Activated T-cell treated with anti-CD3 and anti-CD28 coated beads, Interleukin-2, amount 50 U/mL, for 1 hour (primary cell): ENCODE measurements at regions not wholly inside any gene's neighbourhood (a gene's known extent, or its start where the extent isn't known, plus 50 kb on each side); places are given as distances from the start of the nearest gene placed in this dataset.
"Not testable (repeated sequence)": the region's sequence is repeated elsewhere in the genome, so short reads cannot be mapped to it uniquely, and the experiment has no call there.

Experiments
- DNase-seq: peaks from one replicate; pipeline ENCODE4 v3.0.0-alpha.2; 2020

- no peak for DNase-seq
Measured at GRCh38 chr5:158601118-158601517, 498.6 kb downstream of the EBF1 start.

- no peak for DNase-seq
Measured at GRCh38 chr5:158600679-158601078, 499.0 kb downstream of the EBF1 start.

GRCh38 chr5:158599157-158599556 lies 500.6 kb downstream of the EBF1 start:
- DNase-seq, result no peak

GRCh38 chr5:158594595-158595242 lies 505.0 kb downstream of the EBF1 start:
- no peak for DNase-seq

- DNase-seq, result no peak
Measured at GRCh38 chr5:158593925-158594324, 505.8 kb downstream of the EBF1 start.

- no peak for DNase-seq
Measured at GRCh38 chr5:158591301-158591863, 508.3 kb downstream of the EBF1 start.

- DNase-seq, result no peak
Measured at GRCh38 chr5:158590746-158591300, 508.9 kb downstream of the EBF1 start.

GRCh38 chr5:158589939-158590338 lies 509.8 kb downstream of the EBF1 start:
- DNase-seq, result no peak

GRCh38 chr5:158588617-158589016 lies 511.1 kb downstream of the EBF1 start:
- no peak for DNase-seq

- no peak for DNase-seq
Measured at GRCh38 chr5:158586054-158586453, 513.7 kb downstream of the EBF1 start.

- DNase-seq, result not testable (repeated sequence)
Measured at GRCh38 chr5:158582669-158583068, 517.0 kb downstream of the EBF1 start.

GRCh38 chr5:158573829-158574228 lies 525.9 kb downstream of the EBF1 start:
- no peak for DNase-seq

GRCh38 chr5:158570502-158570901 lies 529.2 kb downstream of the EBF1 start:
- no peak for DNase-seq

- DNase-seq, result no peak
Measured at GRCh38 chr5:158569534-158569933, 530.2 kb downstream of the EBF1 start.

- DNase-seq, result no peak
Measured at GRCh38 chr5:158565017-158565789, 534.5 kb downstream of the EBF1 start.

GRCh38 chr5:158563760-158564390 lies 535.8 kb downstream of the EBF1 start:
- no peak for DNase-seq

GRCh38 chr5:158561562-158562190 lies 538.0 kb downstream of the EBF1 start:
- DNase-seq, result no peak

GRCh38 chr5:158560170-158560569 lies 539.5 kb downstream of the EBF1 start:
- no peak for DNase-seq

GRCh38 chr5:158559643-158560042 lies 540.1 kb downstream of the EBF1 start:
- no peak for DNase-seq

- no peak for DNase-seq
Measured at GRCh38 chr5:158559066-158559465, 540.6 kb downstream of the EBF1 start.

- DNase-seq, result no peak
Measured at GRCh38 chr5:158553962-158554336, 545.8 kb downstream of the EBF1 start.

GRCh38 chr5:158553195-158553961 lies 546.3 kb downstream of the EBF1 start:
- DNase-seq, result no peak
